Thyroid gland (tissue), 4 donors: ENCODE measurements at regions not wholly inside any gene's neighbourhood (a gene's known extent, or its start where the extent isn't known, plus 50 kb on each side); places are given as distances from the start of the nearest gene placed in this dataset.

ENCODE experiments used
- POLR2A ChIP-seq, 2 donors: fragments of 450-650 bp; IDR thresholded peaks; one replicate each; pipeline ENCODE4 v1.6.1; 2017; ENCODE audit warnings: antibody characterized with exemption in 2 of 2, mild to moderate bottlenecking in 2 of 2, moderate library complexity in 1 of 2
- TF ChIP-seq, protein P1 (sequence below), 6 experiments: fragments of 200-600 bp in 3 of 6; fragments of 450-650 bp in 3 of 6; sonication (generic) in 3 of 6; IDR thresholded peaks; one replicate each; pipeline ENCODE4 v1.5.1; 2016 to 2019; ENCODE audit warnings: antibody characterized with exemption in 6 of 6, mild to moderate bottlenecking in 2 of 6, inconsistent platforms in 1 of 6, moderate library complexity in 1 of 6

GRCh38 chr1:181919542-181919941 lies 142.0 kb downstream of the ZNF648 start:
- TF ChIP-seq, protein P1, sequence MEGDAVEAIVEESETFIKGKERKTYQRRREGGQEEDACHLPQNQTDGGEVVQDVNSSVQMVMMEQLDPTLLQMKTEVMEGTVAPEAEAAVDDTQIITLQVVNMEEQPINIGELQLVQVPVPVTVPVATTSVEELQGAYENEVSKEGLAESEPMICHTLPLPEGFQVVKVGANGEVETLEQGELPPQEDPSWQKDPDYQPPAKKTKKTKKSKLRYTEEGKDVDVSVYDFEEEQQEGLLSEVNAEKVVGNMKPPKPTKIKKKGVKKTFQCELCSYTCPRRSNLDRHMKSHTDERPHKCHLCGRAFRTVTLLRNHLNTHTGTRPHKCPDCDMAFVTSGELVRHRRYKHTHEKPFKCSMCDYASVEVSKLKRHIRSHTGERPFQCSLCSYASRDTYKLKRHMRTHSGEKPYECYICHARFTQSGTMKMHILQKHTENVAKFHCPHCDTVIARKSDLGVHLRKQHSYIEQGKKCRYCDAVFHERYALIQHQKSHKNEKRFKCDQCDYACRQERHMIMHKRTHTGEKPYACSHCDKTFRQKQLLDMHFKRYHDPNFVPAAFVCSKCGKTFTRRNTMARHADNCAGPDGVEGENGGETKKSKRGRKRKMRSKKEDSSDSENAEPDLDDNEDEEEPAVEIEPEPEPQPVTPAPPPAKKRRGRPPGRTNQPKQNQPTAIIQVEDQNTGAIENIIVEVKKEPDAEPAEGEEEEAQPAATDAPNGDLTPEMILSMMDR (IDR thresholded peaks at IDR 0.05), result no peak
- TF ChIP-seq POLR2A (IDR thresholded peaks at IDR 0.05), result no peak
